SKM-1 (cell line): ENCODE measurements at regions not wholly inside any gene's neighbourhood (a gene's known extent, or its start where the extent isn't known, plus 50 kb on each side); places are given as distances from the start of the nearest gene placed in this dataset.
"Not testable (repeated sequence)": the region's sequence is repeated elsewhere in the genome, so short reads cannot be mapped to it uniquely, and the experiment has no call there.

ENCODE experiments used
- DNase-seq: peaks from one replicate; lab custom pipeline; 2025; ENCODE audit not compliant: unreplicated experiment; lab: John Stamatoyannopoulos, UW

DNA sequence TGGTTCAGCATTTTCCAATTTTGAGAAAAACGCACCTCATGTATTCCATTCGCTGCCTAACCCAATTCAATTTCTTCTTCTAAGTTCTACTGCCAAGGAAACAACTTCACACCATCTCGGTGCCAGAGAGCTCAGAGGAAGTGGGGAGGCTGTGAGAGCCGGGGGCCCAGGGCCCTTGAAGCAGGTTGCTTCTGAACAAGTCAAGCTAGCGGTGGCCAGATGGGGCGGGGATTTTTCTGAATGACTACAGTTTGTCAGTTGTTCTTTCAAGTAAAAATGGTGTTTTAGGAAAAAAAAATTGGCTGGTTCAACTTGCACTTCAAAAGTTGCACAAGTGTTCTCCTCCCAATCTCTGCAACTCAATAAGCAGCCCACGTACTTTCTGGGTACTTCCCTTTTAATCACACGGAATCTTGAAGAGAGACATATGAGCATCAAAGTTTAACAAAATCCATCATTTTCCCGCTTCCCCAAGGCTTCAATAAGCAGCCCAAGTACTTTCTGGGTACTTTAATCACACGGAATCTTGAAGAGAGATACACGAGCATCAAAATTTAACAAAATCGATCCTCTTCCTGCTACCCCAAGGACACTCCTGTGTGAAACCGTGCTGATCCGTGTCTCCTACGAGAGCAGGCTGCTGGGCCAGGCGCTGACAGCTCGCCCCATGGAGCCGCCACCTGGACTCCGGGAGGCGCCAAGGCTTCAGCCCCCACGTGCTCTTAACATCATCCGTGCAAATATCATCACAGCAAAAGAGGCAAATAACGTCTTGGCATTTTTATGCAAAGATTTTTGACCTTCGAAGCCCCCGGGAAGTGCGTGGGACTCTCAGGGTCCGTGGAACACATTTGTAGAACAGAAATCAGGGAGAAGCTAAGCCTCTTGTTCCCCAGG lies 186.7 kb upstream of the PDE10A start:
- no peak for DNase-seq

DNA sequence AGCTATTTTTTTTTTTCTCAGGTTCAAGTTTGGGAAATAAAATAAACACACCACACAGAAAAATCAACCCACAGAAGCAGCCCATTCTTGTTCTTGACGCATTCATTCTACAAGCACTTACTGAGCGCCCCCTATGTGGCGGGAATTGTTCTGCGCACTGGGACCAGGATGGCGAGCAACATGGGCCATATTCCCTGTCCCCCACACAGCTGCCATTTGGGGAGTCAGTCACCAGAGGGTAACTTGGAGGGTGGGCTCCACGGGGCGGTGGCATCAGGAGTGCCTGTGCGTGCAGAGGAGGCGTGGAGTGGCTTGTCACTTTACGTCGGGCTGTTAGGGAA lies 185.0 kb upstream of the PDE10A start:
- no peak for DNase-seq

DNA sequence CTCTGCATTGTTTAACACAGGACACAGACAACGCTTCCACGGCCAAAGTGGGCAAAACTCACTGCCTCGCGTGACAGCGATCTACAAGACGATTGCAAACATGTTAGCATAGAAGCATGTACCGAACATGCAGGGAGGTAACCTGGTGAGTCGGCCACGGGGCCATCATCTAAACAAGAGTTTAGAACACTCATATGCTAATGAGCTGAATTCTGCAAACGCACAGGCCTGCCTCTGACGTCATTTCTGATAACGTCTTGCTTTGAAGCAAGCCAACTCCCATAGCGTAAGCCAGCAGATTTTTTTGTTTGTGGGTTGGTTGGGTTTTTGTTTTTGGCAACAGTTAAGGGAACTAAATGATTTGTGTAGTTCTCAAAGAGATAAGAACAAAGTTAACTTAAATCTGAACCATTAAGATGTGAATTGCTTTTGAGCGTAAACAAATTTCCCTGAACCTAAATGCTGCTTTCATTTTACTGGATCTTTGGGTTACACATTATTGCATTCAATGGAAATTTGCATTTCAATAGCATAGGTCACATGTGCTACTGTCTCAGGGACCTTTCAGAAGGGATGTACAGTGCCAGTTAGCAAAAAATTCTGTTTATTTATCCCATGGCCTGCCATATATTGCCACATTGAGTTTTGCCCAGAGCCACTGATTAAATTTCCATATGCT lies 184.5 kb upstream of the PDE10A start:
- DNase-seq: no peak

DNA sequence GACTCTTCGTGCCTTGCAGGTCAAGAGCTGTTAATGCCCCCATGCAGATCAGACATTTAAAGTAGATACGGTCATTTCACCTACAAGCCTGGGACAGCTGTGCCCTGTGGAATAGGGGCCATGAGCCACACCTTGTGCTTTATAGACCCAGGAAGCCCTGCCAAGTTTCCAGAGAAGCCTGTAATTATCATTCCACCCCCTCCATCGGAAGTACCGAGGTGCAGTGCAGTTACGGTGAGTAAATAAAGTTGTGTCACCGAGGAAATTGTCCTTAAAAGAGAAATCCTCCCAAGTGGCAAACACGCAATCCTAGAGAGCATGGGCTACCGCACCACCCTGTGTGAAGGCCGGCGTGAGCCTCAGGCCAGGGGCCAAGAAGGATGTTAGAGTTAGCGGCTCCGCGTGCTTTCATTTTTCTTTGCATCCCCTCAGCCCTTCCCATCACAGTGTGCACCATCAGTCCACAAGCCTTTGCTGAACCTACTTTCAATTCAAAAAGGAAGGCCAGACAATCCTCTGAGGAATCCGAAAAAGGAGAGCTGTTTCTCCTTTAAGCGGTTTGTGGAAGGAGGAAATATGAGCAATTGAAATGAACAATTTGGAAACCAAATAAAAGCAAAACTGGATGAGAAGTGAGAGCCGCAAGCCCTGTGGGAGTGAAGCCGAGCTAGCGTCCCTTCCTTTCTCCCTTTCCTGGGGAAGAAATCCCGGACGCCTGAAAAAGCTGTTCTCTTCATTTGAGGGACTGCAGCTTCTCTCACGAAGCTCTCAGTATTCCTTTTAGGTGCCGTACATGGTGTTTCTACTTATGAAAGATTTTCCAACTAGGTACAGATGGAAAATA lies 183.3 kb upstream of the PDE10A start:
- DNase-seq: no peak

DNA sequence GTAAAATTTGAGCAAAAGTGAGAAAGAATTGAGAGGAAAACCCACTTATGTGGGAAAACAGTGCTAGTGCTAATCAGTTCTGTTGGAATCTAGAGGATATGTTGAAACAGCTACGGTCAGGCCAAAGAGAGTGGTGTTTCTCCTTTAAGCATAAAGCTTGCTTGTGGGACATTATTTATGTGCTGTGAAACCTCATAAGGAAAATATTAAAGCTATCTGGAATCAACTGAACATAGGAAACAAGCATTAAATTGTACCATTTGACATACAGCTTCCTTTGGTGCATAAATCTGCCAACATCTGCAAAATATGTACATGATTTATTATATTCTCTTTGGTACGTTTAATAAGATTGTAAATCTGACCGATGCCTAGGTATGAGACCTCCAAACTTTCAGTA lies 182.5 kb upstream of the PDE10A start:
- no peak for DNase-seq

DNA sequence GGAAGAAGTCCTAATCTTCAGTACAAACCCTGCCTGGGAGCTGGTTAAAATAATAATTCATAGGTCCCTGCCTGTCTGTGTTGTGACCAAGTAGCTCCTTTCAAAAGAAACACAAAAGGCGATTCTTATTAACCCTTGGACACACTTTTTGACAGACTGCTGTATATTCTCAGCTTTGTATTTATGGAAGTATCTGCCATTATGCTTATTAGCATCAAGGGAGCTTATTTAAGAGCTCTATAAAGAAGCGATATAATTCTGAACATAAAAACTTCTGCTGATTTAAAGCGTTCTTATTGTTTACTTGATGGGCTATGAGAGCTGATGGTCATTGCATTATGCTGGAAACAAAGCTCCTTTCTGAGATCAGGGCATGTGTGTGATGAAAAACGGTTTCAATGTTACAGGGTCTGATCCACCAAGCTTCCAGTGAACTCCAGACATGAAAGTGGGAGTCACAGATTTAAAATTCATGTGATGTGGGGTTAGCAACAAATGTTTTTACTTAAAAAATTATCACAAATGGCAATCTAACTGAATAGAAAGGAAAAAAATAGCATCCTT lies 181.8 kb upstream of the PDE10A start:
- DNase-seq: no peak

DNA sequence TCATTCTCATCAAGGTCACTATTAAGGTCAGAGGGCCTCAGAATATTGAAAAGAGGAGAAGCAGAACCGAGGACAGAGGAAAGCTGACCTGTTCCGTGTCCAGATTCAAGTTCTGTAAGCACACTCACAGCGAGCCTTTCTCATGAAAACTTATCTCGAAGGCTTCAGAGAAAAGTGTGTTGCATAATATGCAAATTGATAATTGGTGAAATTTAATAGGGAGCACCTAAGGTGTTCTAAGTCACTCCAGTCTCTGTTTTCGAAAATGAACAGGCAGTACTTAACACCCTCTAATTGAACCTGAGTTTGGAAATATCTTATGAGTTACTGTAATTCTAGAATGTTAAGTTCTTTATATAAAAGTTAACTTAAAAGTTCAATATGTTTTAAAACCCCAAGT lies 181.2 kb upstream of the PDE10A start:
- no peak for DNase-seq

DNA sequence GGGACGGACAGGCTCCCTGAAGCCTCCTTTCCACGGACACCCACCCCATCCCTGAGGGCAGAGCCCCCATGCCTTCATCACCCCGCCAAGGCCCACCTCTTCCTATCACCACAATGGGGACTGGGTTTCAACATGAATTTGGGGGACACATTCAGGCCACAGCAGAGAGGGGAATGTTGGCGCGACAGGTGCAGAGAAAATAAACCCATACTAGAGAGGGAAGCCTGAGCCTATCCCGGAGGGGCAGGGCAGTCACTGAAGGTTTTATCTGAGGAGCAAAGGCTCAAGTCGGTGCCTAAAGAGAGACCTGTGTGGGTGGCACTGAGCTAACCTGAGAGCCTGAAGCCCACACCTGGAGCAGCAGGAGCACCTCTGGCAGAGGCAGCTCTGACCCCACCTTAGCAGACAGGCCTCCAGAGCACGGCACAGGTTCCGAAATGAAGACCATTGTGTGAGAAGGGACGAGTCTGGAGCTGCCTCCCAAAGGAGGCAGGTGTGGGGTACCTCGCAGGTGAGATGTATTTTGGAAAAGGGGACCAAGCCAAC lies 180.6 kb upstream of the PDE10A start:
- no peak for DNase-seq

DNA sequence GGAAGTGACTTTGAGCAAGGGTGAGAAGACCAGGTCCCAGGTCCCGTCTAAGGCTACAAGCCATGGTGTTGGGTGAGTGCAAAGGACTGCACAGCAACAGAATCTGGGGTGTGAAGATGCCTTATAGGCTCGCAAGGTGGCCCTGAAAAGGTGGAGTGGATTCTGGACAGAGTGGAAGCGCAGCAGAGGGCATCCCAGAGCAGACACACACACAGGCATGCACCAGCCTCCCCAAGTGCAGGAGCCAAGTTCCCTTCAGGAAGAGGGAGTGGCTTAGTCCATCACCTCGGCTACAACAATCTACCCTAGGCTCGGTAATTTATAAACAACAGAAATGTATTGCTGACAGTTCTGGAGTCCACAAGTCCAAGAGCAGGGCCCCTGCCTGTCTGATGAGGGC lies 180.1 kb upstream of the PDE10A start:
- DNase-seq: no peak

DNA sequence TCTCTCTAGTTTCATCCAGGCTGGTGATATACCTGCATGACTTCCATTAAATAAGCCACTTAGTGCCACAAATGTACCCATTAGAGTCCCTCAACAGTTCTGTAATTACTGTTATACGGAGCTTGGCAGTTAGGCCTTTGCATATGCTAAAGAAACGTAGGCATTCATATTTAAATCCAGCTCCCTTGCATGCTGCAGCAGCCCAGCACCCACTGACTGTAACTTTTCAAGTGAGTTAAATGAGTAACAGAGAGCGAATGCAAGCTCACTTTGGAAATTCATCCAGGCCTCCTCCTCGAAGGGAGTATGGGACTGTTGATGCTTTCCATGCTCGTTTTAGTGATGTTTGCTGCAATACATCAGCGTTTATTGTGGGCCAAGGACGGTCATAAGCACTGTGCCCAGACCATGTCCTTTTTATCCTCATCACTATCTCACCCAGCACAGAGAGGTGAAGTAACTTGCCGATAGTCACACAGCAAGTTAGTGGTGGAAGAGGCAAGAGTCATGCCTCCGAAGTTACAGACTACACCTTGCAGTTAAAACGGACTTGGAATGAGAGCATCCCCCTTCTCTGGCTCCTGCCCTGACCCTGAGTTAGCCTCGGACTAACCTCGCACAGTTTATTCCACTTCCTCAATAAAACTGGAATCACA lies 179.4 kb upstream of the PDE10A start:
- no peak for DNase-seq

DNA sequence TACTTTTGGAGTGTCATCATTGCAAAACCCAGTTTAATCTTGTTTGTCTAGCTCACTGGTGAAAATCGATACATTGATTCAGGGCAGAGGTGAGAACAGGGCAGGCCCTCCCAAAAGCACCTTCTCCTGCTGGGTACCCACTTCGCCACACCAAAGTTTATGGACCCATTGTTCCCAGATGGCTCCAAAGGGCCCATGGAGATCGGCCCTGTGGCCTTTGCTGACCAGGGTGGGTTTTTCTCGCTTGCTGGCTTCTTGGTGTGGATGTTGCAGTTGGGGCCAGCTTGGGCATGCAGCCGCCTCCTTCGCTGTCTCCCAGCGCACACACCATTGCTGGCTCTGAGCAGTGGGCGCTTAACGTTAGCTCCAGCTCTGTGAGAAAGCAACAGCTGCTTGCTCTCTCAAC lies 178.1 kb upstream of the PDE10A start:
- DNase-seq: no peak

DNA sequence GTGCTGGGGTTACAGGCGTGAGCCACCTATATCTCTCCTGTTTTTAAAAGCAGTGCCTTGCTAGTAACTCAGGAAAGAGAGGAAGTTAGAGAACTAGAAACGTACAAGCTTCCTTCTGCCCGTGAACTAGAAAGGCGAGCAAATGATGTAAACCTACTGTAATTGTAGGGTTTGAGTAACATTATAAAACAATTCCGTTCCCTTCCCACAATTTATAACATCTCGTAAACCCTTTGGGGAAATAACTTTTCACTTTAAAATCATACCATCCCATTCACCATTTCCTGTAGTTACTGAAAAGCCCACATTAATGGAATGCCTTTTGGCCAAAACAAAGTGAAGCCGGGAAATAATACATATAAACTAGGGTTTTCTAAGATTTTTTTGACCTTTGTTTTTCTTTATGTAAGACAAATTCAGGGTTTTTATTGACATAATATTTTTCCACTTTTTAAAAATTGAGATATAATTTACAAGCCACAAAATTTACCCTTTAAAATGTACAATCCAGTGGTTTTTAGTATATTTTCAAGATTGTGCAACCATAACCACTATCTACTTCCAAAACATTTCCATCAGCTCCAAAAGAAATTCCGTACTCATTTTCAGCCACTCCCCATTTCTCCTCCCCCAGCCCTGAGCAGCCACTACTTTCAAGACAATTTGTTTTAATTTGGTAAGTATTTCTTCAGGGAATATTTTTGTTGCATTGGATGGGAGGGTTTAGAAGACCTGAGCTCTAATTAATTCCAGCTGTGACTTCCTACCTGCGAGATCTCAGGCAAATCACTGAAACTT lies 175.1 kb upstream of the PDE10A start:
- DNase-seq: no peak

DNA sequence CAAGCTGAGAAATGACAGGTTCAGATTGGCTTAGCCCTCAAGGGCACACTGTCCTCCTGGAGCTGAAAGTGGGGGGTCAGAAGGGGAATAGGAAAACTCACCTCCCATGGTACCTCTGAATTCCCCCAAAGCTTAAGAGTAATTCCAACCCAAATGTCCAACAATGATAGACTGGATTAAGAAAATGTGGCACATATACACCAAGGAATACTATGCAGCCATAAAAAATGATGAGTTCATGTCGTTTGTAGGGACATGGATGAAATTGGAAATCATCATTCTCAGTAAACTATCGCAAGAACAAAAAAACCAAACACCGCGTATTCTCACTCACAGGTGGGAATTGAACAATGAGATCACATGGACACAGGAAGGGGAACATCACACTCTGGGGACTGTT lies 173.6 kb upstream of the PDE10A start:
- not testable (repeated sequence) for DNase-seq

DNA sequence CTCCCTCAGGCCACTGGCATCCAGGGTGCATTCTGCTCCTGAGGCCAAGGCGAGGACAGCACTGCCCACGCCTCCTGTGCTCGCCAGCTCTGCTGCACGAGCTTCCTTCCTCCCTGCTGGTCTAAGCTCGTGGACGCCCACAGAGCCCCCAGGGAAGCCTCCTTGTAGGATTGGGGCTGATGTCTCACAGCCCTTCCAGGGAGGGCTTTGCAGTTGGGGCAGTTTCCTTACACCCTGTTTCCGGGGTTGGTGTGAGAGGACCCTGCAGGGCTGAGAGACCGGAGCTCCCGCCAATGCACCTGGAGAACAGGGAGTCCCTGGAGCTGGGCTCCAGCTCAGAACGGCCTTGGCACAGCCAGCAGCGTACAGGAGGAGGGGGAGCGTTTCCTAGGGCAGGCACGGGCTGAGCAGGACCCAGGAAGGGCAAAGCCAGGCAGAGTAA lies 172.4 kb upstream of the PDE10A start:
- no peak for DNase-seq

DNA sequence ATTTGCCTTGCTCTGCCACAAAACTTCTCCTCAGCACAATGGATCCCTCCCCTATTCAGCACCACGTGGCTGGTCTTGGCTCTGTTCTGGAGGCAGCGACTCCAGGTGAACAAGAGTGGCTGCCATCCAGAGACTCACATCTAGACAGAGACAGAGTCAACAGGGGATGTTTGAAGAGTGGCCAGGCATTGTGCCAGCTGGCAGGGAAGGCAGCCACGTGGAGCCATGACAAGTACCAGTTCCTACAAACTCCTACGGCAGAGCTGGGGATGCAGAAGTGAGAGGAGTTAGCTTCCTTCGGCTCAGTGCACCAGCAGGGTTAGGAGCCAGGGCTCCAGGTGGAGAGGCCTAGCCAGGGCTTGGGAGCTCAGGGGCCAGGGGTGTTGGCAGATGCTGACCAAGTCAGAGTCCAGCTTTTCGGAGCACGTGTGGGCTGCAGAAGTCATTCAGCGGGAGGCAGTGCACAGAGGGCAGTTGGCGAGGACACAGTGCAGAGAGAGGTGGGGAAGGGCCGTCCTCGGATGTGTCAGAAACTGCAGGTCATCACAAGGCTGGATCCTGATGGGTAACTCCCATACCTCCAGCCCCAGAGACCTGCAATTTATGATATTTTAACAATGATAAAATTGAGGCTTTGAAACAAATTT lies 171.7 kb upstream of the PDE10A start:
- no peak for DNase-seq

DNA sequence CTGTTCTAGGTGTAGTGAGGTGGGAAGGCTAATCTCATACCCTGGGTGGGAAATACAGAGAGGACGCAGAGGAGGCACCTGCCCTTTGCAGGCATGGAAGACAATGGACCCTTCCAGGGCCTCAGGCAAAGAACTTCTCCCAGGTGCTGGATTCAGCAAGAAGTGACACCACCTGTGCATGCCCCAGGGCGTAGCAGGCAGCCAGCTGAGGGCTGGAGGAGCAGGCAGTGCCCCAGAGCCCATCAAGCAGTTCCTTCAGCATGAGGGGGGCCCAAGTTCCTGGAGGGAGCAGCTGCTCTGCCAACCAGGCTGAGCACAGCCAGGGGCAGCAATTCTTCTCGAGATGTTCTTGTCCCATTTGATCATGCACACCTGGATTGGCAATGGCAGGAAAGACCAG lies 170.3 kb upstream of the PDE10A start:
- no peak for DNase-seq

DNA sequence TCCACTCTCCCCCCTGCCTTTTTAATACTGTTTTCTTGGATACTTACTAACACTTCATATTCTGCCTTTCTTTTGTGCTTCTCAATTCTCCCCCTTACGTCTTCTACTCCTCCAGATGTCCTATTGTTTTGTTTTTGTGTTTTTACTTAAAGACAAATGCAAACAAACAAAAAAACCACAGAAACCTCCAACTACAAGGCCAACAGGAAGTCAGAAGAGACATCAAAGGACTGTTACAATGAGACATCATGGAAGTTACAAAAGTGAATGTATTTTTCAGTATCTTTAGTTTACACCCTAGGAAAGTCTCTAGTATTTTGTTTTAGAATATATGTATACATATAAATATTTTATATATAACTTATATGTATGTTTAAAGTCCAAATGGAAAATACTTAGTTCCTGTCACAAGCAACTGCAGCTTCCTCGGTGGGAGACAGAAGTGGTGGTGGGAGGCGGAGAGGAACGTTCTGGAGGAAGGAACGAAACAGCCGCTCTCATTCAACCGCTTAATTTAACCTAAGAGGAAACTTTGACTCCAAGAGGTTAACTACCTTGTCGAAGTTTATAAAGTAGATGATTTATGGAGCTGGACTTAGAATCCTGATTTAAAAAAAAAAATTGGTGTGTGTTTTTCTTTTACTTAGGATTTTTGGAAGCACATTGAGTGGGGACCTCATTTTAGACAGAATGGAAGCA lies 168.9 kb upstream of the PDE10A start:
- no peak for DNase-seq

DNA sequence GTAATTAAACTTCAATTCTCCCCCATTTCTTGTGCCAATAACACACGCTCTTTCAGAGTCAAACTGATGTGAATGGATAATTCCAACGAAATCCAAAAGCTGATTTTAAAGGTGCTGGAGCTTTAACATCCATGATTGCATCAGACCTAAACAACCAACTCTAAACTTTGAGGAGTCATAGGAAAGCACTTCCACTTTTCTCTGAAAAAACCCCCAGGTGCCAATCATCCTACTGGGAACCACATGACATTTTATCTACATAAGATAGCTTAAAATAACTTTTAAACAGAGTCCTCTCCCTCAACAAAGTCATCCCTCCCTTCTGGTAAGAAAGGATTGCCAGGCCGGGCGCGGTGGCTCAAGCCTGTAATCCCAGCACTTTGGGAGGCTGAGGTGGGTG lies 167.7 kb upstream of the PDE10A start:
- DNase-seq: no peak

DNA sequence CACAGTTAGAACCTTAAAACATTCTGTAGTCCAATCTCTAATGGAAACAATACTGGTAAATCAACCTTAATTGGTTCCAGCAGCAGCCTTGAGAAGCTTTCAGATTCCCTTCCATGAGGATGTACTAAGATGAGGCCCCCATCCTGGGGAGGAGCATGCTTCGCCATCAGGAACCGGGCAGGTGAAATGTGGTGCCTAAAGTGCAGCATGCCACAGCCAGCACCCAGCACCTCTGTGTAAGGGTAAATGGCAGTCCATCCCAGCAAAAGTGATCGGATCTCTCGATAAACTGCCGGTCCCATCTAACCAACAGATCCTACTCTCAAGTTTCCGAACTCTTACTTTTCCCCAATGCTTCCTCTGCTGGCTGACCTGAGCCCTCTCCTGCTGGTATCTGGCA lies 166.3 kb upstream of the PDE10A start:
- no peak for DNase-seq
